NT2/D1 (cell line): ENCODE measurements at regions not wholly inside any gene's neighbourhood (a gene's known extent, or its start where the extent isn't known, plus 50 kb on each side); places are given as distances from the start of the nearest gene placed in this dataset.
"Not testable (repeated sequence)": the region's sequence is repeated elsewhere in the genome, so short reads cannot be mapped to it uniquely, and the experiment has no call there.

Experiments used
- DNase-seq: peaks from one replicate; pipeline ENCODE4 v3.0.0-alpha.2; 2011; ENCODE audit warnings: low read depth, low spot score
- H3K27me3 ChIP-seq: 2 replicates; pipeline ENCODE4 v1.6.0; 2011; ENCODE audit warnings: mild to moderate bottlenecking; ENCODE audit not compliant: insufficient read length, insufficient read depth
- H3K36me3 ChIP-seq: 2 replicates; pipeline ENCODE4 v1.6.1; 2011; ENCODE audit warnings: mild to moderate bottlenecking, low read length, mixed read lengths; ENCODE audit not compliant: insufficient read depth, insufficient read length
- H3K4me1 ChIP-seq: 2 replicates; pipeline ENCODE4 v1.5.1; 2011; ENCODE audit not compliant: insufficient read depth, insufficient read length
- H3K4me3 ChIP-seq: 2 replicates; pipeline ENCODE4 v1.5.1; 2011; ENCODE audit warnings: low read depth; ENCODE audit not compliant: insufficient read length
- H3K9ac ChIP-seq: 2 replicates; pipeline ENCODE4 v1.6.0; 2011; ENCODE audit warnings: low read depth; ENCODE audit not compliant: insufficient read length
- H3K9me3 ChIP-seq: 2 replicates; pipeline ENCODE4 v1.5.1; 2011; ENCODE audit warnings: mild to moderate bottlenecking, low read length; ENCODE audit not compliant: insufficient read depth
- SUZ12 ChIP-seq: IDR thresholded peaks from 2 replicates; pipeline ENCODE4 v1.6.1; 2011; ENCODE audit not compliant: insufficient read length, insufficient read depth; ENCODE audit errors: extremely low read depth
- YY1 ChIP-seq: IDR thresholded peaks from 2 replicates; pipeline ENCODE4 v1.6.1; 2011; ENCODE audit not compliant: insufficient read length, insufficient read depth
- ZNF274 ChIP-seq: IDR thresholded peaks from 2 replicates; pipeline ENCODE4 v1.6.1; 2011; ENCODE audit warnings: mild to moderate bottlenecking, low read depth, low read length

GRCh38 chr10:15990535-15991129, 130.3 kb upstream of the MINDY3 start:
- TF ChIP-seq YY1: no peak
- no peak for TF ChIP-seq SUZ12
- no peak for TF ChIP-seq ZNF274
- H3K9me3 ChIP-seq: no peaks in the 10 kb centered on the region
- H3K36me3 ChIP-seq: no peaks in the 10 kb centered on the region
- no peaks in the 10 kb centered on the region for H3K27me3 ChIP-seq
- no peaks in the 10 kb centered on the region for H3K4me1 ChIP-seq
- no peak overlapping the region for H3K4me3 ChIP-seq
- DNase-seq: peak; percentile 23
- no peak overlapping the region for H3K9ac ChIP-seq

DNA sequence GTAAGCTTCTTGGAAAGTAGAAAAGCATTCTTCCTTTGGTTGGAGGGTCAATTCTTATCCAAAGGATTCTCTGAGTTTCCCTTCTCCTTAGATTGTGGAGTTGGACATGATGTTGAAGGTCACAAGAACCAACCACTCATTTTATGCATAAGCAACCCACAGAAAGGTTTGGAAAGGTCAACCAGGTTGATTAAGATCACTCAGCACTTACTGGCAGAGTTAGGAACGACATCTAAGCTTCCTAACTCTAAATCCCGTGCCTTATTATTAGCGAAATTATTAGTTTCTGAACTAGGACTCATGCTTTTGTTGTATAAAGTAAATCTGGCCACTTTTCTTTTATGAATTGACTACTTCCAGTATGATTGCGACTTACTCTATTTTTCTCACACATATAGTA, 137.0 kb upstream of the MINDY3 start:
- Histone ChIP-seq H3K36me3 (no peaks in the 10 kb centered on the region), H3K4me3 (no peak overlapping the region), H3K9ac (no peak overlapping the region), H3K27me3 (no peaks in the 10 kb centered on the region), H3K4me1 (no peaks in the 10 kb centered on the region), H3K9me3 (no peaks in the 10 kb centered on the region)
- no peak for TF ChIP-seq YY1
- TF ChIP-seq SUZ12: no peak
- no peak for TF ChIP-seq ZNF274
- no peak for DNase-seq

DNA sequence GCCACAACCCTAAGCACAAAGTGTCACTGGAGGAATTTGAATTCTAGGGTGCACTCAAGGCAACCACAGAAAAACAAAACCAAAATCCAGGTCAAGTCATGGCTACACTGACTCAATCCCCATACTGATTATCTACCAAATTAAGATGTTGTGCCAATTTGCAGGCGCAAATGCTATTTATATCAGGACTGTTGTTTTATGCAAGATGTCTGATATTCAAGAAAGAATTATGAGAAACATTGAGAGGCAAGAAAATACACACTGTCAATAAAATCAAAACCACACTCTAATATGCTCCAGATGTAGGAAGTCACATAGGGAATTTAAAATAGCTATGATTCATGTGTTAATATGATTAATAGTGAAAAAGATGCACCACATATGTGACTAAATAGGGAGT, 141.3 kb upstream of the MINDY3 start:
- no peaks in the 10 kb centered on the region for H3K27me3 ChIP-seq
- no peaks in the 10 kb centered on the region for H3K4me1 ChIP-seq
- TF ChIP-seq SUZ12: no peak
- no peak for TF ChIP-seq YY1
- TF ChIP-seq ZNF274: no peak
- H3K36me3 ChIP-seq: no peaks in the 10 kb centered on the region
- H3K4me3 ChIP-seq: no peak overlapping the region
- H3K9me3 ChIP-seq: no peaks in the 10 kb centered on the region
- no peak overlapping the region for H3K9ac ChIP-seq
- DNase-seq: no peak

- no peaks in the 10 kb centered on the region for H3K9me3 ChIP-seq
- H3K4me1 ChIP-seq: no peaks in the 10 kb centered on the region
- no peaks in the 10 kb centered on the region for H3K36me3 ChIP-seq
- TF ChIP-seq ZNF274: no peak
- TF ChIP-seq YY1: no peak
- no peak for TF ChIP-seq SUZ12
- no peak for DNase-seq
- no peak overlapping the region for H3K4me3 ChIP-seq
- no peaks in the 10 kb centered on the region for H3K27me3 ChIP-seq
- no peak overlapping the region for H3K9ac ChIP-seq
Measured at GRCh38 chr10:16009785-16010184, 149.5 kb upstream of the MINDY3 start.

DNA sequence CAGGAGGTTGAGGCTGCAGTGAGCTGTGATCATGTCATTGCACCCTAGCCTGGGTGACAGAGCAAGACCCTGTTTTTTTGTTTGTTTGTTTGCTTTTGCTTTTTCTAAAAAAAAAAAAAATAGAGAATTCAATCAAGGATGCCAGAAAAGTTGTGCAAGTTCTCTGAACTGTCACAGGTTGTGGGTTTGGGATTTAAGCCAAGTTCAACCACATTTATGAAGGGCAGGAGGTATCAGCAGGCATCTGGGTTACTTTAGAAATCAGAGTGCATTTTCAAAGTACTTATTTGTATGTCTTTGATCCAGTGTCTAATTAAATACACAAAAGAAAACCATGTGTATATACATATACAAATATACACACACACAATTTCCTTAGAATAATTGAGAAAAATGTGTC, 151.2 kb upstream of the MINDY3 start:
- no peaks in the 10 kb centered on the region for H3K9me3 ChIP-seq
- no peaks in the 10 kb centered on the region for H3K4me1 ChIP-seq
- no peaks in the 10 kb centered on the region for H3K36me3 ChIP-seq
- no peak overlapping the region for H3K9ac ChIP-seq
- no peak for DNase-seq
- H3K4me3 ChIP-seq: no peak overlapping the region
- no peaks in the 10 kb centered on the region for H3K27me3 ChIP-seq
- TF ChIP-seq YY1 (no peak), ZNF274 (no peak), SUZ12 (no peak)

- Histone ChIP-seq H3K4me1 (no peaks in the 10 kb centered on the region), H3K9me3 (no peaks in the 10 kb centered on the region), H3K4me3 (no peak overlapping the region), H3K36me3 (no peaks in the 10 kb centered on the region), H3K27me3 (no peaks in the 10 kb centered on the region), H3K9ac (no peak overlapping the region)
- DNase-seq: no peak
- TF ChIP-seq ZNF274 (no peak), YY1 (no peak), SUZ12 (no peak)
Measured at GRCh38 chr10:16014469-16014868, 154.2 kb upstream of the MINDY3 start.

- no peaks in the 10 kb centered on the region for H3K4me1 ChIP-seq
- no peak for TF ChIP-seq YY1
- TF ChIP-seq SUZ12: no peak
- no peak for TF ChIP-seq ZNF274
- no peaks in the 10 kb centered on the region for H3K27me3 ChIP-seq
- no peaks in the 10 kb centered on the region for H3K9me3 ChIP-seq
- no peak for DNase-seq
- no peaks in the 10 kb centered on the region for H3K36me3 ChIP-seq
- H3K4me3 ChIP-seq: no peak overlapping the region
- H3K9ac ChIP-seq: no peak overlapping the region
Measured at GRCh38 chr10:16016688-16017087, 156.4 kb upstream of the MINDY3 start.

- no peaks in the 10 kb centered on the region for H3K27me3 ChIP-seq
- no peaks in the 10 kb centered on the region for H3K36me3 ChIP-seq
- DNase-seq: no peak
- H3K4me1 ChIP-seq: no peaks in the 10 kb centered on the region
- no peak overlapping the region for H3K9ac ChIP-seq
- H3K4me3 ChIP-seq: no peak overlapping the region
- TF ChIP-seq SUZ12 (no peak), ZNF274 (no peak), YY1 (no peak)
- H3K9me3 ChIP-seq: no peaks in the 10 kb centered on the region
Measured at GRCh38 chr10:16020836-16021235, 160.5 kb upstream of the MINDY3 start.

GRCh38 chr10:16026832-16027231, 166.5 kb upstream of the MINDY3 start:
- not testable (repeated sequence) for H3K4me3 ChIP-seq, H3K27me3 ChIP-seq, H3K4me1 ChIP-seq, H3K9me3 ChIP-seq, H3K36me3 ChIP-seq, DNase-seq, H3K9ac ChIP-seq
